ENCODE measurements at regions not wholly inside any gene's neighbourhood (a gene's known extent, or its start where the extent isn't known, plus 50 kb on each side); places are given as distances from the start of the nearest gene placed in this dataset.
"Not testable (repeated sequence)": the region's sequence is repeated elsewhere in the genome, so short reads cannot be mapped to it uniquely, and the experiment has no call there.

DNA sequence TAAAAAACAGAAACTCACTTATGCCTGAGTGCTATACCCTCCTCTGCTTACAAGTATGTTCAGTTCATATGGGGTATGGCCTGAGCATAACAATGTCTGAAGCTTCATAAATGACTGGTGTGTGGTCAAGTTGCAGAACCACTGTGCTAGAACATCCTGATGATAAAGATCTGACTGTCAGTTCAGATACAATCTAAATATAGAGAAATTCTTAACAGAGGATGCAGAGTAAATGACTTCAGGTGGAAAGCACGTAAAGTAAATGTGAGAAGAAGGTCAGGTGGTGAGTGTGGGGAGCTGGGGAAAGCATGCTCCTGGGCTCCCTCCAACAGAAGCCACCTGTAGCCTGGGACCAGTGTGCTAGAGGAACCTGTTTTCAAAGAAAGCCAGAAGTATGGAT is 926.2 kb downstream of the TSN start:
- no peak for DNase-seq

DNA sequence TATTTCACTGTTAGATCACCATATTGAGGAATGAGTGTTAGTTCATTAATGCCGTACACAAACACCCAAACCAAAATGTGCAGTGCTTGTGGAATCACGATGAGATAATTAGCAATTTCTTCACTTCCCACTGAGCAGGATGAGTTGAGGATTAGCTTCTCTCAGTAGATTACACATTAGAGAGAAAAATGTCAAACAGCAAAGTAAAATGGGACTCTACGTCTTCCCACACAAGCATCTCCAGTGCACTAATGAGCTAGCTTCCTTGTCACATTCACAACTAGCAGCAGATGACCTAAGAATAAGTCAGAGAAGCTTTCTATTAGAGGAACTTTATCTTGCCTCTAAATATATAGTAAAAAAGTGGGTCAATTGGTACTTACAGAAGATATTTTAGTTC is 926.9 kb downstream of the TSN start:
- no peak for DNase-seq

DNA sequence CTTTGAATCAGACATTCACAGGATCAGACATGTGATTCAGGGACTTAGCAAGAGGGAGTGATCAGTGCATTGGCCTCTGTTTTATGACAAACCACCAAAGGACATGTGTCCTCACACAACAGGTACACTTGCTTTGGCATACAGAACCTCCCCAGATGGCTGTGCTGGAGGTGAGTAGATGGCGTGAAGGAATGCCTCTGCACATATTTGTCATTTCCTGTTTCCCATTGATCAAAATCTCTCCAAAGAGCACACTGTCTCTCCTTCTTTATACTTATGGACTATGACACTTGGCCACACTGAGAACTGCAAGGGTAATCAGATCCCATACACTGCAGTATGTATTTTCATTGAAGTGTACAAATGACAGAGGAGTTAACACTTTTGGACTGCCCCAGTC is 927.6 kb downstream of the TSN start:
- DNase-seq: no peak

DNA sequence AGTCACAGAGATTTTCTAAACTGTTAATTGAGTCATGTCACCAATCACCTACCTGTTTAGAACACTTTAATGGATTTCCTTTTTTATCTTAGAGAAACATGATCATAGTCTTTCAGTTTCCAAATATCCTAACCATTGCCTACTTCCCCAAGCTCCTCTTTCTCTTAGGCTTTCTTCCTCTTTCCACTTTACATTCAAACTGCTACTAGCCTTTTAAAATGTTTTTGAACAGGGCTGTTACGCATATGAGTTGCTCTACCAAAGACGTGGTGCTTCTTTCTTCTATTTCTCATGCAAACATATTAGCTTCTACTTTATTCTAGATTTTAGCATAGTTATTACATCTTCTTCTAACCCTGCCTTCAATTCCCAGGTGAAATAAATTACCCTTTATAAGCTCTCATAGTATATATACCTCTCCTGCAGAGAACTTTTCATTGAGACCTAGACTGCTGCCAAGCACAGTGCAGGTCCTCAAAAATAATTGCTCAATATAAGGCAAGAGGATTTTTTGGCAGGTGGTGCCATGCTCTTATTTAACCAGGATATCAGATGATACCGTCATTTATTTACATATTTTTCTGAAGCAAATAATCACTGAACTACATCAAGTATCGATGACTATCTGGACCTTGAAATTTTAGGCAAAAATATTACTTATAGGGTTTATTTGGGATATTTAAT is 937.1 kb downstream of the TSN start:
- no peak for DNase-seq

DNA sequence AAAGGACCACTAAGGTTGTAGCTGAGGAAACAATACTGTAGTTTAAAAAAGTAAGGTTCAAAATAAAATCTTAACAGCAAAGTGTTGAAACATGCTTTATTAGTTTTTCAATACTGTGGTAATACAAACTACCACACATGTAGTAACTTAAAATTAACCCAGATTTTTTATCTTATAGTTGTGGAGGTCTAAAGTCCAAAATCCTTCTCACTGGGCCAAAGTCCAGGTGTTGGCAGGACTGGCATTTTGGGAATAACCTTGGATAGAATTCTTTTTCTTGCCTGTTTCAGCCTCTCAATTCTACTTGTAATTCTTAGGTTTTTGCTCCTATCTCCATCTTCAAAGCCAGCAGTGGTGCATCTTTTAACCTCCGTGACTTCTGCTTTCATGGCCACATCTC is 942.0 kb downstream of the TSN start:
- no peak for DNase-seq

DNA sequence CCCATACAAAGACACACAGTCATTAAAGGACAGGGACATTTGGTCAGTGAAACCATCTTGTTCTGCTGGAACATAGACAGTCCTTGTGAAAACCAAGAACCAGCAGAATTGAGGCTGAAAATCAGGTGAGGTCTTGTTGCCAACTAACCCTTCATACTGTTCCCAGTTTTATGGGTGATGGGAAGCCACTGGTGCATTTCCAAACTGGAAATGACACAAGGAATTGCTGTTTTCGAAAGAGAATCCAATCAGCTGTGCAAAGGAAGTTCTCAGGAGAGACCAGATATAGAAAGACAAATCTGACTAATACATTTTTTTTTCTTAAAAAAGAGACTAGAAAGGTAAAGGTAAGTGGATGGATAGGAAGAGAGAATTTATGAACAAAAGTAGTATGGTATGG is 948.2 kb downstream of the TSN start:
- DNase-seq: no peak

DNA sequence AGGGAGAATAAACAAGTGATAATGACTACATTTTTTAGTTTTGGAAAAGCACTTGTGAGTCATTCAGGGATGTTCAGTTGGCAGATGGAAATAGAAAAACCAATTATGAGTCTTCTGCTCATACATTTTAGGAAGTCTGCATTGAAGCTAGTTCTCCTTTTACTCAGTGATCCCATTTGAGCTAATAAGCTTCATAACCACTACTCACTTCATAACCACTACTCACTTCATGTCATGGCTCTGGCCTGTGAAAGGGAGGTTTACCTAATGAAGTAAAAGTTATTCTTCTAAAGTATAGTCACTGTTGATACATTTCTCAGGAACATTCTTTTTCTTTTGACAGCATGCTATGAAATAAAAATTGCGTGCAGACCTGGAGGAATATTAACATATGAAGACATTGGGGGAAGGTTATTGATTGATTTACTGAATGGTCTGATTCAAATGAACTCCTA is 948.7 kb downstream of the TSN start:
- peak in 1 of 2 experiments; percentile 2 for DNase-seq

GRCh38 chr2:122705746-122706145 is 950.3 kb downstream of the TSN start:
- no peak for DNase-seq

DNA sequence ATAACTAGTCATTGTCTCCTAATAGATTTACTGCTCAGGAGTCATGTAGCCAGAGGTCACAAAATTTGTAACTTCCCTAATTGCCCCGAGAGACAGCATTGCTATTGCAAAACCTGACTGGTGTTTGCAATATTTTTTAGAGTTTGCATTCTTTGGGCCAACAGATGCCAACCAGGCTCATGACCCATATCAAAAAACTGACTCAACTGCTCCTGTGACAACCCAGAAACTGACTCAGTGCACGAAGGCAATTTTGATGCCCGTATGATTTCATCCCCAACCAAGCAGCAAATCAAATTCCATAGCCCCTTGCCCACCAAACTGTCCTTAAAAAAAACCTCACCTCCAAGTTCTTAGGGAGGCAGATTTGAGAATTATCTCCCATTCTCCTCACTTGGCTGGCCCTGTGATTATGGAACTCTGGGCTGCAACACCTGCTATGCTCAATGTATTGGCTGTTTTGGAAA is 951.3 kb downstream of the TSN start:
- DNase-seq: peak; percentile 34 to 47

DNA sequence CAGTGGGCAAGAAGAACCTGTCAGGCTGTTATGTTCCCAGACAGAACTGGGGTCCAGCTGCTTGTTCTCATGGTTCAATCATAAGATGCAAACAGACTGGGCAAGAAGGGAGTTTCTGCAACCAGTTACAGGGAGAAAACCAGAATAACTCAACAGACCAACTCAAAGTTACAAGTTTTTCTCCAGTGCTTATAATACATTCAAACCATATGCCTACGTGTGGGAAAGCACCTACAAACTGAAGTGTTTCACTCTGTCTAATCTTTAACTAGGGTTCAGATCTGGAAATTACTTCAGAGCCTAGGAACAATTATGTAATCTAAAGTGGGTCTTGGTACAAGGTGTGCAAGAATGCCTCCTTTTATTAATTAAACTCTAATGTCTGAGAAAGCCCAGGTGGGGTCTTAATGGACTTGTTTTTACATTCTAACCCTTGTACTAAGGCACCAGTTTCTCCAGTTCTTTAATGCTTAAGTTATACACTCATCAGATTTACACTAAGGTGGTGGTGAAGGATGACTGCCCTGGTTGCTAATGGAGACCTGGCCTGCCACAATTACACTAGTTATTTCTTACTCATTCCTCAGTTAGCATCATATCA is 951.9 kb downstream of the TSN start:
- DNase-seq: no peak

DNA sequence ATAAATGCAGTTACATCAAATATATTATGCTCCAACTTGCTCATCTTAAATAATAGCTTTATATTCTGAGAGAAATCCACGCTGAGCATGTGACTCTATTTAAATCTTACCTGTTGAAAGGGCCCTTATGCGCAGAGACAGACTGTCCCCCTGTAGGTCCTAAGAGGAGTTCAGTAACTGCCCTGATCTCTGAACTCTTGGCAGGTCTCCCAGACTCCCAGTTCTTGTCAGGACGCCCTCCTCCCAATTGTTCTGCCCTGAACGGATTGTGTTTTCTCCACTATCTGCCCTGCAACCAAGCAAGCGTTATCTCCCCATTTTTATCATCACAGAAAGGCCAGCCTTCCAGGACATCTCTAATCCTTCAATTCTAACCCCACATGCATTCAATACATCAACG is 954.6 kb downstream of the TSN start:
- DNase-seq: no peak

GRCh38 chr2:122713800-122714199 is 958.3 kb downstream of the TSN start:
- no peak for DNase-seq

GRCh38 chr2:122720822-122721221 is 965.4 kb downstream of the TSN start:
- DNase-seq: not testable (repeated sequence)

DNA sequence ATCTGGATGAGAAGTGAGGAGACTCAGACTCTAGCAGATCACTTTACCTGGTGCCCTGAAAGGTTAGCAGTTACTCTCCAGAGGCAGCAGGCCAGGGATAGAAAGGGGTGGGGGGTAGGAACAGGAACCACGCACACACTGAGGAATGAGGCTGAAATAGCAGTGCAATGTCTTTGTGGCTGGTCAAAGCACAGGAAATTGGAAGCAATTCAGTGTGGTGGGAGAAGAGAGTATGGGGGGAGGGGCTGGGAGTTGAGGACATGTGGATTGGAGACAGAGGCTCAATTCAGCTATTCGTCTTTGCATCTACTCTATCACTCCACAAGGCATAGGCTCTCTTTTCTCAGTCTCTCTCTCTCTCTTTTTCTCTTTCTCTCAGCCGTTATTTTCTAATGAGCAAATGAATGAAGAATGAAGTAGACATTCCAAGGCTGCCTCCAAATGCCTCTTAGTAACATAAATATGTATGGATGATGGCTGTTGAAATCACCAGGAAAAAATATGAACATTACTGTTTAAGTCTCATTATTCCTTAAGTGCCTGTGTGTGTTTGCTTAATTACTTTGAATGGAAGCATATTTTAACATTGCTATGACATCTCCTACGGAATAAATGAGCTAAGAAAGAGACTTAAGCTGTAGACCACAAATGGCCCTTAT is 979.4 kb downstream of the TSN start:
- no peak for DNase-seq

DNA sequence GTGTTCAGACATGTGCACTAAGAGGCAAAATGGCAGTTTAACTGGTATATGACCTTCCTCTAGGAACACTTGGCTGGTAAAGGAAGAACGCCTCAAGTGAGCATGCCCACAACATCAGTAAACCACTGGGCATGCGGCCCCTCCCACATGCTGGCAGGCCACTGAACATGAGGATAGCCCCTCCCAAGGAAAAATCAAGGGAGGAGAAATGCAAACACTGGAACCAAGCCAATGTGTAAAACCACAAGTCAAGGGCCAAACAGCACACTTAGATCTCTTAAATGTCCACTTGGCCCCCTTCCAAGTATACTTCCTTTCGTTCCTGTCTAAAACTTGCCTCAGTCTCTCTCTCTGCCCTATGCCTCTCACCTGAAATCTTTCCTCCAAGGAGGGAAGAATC is 980.8 kb downstream of the TSN start:
- no peak for DNase-seq

DNA sequence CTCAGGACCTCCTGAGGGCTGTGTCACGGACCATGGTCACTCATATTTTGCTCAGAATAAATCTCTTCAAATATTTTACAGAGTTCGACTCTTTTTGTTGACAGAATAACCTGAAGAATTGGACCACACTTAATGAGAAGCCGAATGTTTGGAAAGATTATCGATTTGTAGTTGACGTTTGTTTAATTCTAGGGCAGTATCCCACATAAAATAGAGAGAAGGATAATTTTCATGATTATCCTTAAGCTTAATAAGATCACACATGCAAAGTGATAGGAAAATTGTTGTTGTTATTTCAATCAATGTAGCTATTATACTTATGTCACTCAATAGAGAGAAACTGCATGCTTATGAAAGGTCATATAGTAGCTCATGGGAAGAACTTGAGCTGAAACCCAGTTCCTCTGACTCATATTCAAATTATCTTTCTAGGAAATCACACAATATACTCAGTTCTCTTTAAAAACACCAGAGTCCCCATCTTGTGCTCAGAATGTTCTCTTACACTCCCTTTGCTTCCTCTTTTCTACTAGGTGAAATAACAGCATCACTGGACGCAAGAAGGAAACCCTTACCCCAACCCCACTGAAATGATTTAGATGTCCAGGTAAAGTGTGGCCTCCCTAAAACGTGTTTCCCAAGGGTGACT is 982.1 kb downstream of the TSN start:
- DNase-seq: peak; percentile 52 to 69

DNA sequence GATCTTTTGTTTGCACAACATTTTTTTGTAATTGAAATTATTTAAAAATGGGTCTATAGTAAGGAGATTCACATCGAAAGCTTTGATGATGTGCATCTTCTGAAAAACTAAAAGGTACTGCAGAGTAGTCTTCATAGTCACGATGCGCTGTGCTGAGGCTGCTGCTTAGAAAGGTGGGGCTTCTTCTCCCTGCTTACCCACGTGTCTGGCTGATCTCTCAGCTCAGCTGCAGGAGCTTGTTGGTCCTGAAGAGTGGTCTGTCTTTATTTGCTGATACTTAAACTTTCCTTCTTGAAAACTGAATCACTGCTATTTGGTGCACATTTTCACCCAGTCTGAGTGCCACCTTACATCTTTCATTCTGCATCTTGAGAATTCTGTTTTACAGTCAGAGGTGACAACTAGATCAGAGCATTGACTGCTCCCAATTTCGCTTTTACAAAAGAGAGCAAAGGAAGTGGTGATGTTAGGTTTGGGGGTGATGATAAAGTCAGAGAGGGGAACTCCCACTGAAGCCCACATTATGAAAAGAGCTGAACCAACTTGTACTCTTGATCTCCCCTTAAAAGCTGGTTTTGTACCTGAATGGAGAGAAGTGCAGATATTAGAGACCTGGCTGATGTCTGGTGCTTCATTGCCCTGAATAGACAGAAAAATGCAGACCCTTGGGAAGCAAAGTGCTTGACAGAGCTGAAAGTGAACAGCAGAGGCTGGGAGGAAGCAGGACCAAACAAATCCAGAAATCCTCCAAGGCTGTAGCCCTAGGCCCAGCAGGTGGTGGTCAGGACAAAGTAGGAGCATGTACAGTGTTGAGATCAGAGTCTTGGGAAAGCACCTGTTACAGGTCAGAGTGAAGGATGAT is 984.5 kb downstream of the TSN start:
- DNase-seq: no peak

DNA sequence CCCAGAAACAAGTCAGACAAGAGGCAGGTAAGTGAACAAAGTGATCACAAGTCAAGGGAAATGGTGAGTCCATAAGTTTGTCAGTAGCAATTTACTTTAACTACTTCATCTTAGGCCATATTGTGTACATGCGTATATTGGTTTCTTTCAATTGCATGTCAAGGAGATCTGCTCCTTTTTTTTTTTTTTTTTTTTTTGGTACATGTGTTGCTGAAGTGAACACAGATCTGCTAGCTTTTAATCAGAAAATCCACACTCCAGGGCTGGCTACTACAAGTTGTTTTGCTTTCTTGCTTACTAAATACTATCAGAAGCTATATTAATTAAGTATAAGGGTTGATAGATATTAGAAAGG is 985.1 kb downstream of the TSN start:
- no peak for DNase-seq

DNA sequence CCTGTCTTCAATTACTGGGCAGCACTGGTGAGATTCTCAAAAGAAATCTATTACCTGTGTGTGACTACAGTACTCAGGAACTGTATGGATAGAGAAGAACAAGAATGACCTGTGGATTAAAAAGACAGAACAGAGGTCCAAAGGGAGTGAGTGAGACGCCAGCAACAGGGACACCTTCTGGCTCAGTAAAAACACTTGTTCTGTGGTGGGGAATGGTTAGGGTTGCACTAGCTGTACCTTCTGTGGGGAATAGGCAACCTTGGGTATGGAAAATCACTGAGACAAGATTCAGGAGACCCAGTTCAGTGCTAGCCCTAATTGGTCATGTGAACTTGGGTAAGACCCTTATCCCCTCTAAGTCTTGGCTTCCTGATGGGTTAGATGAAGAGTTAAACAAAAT is 986.0 kb downstream of the TSN start:
- no peak for DNase-seq

GRCh38 chr2:122743021-122743675 is 987.7 kb downstream of the TSN start:
- no peak for DNase-seq

- DNase-seq: no peak
Measured at GRCh38 chr2:122745603-122746002, 990.2 kb downstream of the TSN start.

DNA sequence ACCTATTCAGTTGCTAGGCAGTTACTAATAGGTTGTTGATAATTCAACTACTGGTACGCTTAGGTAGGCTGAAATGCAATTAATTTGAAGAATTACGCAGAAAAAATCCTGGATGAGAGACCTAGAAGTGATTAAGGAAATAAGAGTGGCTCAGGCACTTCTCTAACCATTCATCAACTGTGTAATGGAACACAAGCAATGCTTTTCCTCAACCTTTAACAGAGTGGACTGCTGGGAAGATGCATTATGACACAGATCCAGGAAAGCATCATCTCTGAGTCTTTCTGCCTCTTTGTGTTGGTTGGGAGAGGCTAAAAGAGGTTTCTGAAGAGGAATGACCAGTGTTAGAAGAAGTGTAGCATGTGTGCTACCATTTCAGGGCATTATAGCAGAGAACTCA is 992.2 kb downstream of the TSN start:
- no peak for DNase-seq

All from AML-193 (cell line).